ENCODE measurements at regions not wholly inside any gene's neighbourhood (a gene's known extent, or its start where the extent isn't known, plus 50 kb on each side); places are given as distances from the start of the nearest gene placed in this dataset.

- DNase-seq: no peak
Measured at GRCh38 chr15:52862677-52863076, 72.5 kb upstream of the ONECUT1 start.

DNA sequence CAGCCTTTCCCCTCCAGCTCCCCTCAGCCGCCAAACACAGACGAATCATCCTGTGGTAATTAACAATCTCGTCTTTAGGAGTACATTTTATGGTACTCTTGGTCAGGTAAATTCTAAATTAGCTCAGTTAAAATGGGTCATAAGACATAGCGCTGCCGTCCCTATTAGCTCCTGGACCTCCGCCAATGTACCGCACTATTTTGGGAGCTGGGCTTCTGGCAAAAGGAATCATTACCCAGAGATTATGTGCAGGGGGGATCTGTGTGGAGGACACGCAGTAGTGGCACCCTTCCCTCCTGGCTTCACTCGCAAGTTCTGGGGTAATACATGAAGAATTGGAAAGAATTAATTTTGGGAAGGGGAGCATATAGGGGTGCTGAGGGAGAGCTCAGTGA lies 68.6 kb upstream of the ONECUT1 start:
- no peak for DNase-seq

DNA sequence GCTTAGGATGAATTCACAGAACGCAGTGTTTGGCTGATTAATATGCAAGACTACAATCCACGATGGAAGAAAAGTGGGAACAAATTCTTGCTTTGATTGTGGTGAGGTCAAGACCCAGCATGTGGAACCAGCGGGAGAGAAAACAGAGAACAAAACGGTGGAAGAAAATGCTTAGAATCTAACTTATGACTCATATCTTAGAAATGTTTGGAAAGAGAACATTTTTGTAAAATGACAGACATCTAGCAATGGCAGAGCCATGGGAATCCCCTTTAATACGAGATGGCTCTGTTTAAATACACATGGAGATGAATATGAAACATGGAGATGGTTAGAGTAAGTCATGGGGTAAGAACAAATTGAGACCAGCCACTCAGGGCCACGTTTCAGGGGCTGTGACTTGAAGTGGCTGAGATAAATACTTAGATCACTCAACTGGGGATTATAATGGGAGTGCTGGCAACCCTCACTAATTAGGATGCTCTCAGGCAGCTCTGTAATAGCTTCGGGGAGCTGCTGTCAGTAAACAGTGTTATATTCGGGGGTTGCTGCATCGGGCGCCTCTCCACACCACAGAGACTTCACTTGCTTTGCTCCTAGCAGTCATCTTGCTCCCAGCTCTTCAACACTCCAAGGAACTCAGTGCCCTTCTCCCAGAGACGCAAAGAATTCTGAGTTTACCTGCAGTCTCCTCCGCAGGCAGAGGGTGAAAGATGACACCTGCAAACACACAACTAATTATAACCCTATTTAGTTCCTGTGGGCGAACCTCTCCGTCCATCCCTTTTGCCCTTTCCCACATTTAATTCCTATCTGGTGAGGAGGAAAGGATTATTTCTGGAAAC lies 68.0 kb upstream of the ONECUT1 start:
- DNase-seq: no peak

DNA sequence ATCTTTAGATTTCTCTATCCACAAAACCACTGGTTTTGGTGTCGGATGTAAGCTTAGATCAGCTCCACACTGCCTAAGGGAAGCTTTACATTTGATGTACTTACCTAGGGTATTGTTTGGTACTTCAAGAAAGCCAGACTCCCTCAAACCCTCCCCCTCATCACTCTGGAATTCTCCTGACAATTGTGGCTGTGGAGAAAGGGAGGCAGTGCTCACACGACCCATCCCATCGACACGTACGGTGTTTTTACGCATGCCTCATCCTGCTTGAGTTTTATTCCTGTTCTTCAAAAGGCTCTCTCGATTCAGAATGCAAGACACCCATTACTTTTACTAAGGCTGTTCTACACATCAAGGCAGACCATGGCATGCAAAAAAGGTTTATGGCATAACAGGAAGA lies 67.3 kb upstream of the ONECUT1 start:
- no peak for DNase-seq

DNA sequence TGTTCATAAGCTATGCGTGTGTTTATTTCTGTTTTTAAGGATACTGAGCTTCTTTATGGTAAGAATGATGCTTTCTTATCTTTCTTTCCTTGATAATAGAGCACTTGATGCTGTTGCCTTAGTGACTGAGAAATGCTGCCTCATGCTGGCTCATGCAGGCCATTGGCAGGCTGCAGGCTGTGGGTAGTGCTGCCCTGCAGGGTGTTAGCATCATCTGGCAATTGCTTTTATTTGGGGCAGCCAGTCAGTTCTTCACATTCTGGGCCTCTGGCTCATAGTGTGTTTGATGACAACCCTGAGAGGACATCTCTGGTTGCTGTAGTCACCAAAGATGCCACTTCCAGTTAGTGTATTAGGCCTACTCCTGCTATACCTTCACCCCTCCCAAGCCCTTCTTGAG lies 66.2 kb upstream of the ONECUT1 start:
- DNase-seq: no peak

DNA sequence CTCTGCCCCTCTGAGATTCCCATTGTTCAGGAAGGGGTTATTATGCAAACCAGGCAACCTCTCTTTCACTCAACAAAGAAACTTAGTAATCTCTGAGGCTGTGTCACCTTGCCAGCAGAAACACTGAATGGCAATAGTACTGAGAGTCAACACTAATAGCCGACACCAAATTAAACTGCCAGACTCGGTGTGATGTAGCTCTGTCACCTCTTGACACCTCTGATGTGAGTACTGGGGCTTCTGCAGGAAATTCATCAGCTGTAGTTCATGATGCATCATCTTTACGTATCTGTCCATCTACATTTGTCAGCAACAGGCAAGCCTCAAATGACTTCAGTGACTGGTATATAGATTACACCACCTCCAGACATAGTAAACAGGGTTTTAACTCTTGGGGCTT lies 65.0 kb upstream of the ONECUT1 start:
- DNase-seq: no peak

GRCh38 chr15:52844823-52845222 lies 54.7 kb upstream of the ONECUT1 start:
- no peak for DNase-seq

All from MV-4-11 (cell line).